VCaP (cell line): ENCODE measurements at regions not wholly inside any gene's neighbourhood (a gene's known extent, or its start where the extent isn't known, plus 50 kb on each side); places are given as distances from the start of the nearest gene placed in this dataset.

ENCODE experiments used
- H3K27ac ChIP-seq: fragments of 450-650 bp; 2 replicates; pipeline ENCODE4 v1.5.1; 2017
- CTCF ChIP-seq: fragments of 450-650 bp; conservative IDR thresholded peaks from 2 replicates; pipeline ENCODE4 v1.5.1; 2017; ENCODE audit warnings: mild to moderate bottlenecking, moderate library complexity

DNA sequence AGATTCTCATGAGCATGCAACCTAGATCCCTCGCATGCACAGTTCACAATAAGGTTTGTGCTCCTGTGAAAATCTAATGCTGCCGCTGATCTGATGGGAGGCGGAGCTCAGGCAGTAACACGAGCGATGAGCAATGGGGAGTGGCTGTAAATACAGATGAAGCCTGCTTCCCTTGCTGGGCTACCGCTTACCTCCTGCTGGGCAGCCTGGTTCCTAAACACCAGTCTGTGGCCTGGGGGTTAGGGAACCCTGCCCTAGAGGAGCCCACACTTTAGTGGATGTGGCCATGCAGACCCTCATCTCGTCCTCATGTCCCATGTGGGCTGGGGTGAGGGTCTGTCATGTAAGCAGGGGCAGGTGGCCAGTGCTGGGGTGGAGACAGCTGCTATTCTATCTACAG, 417.6 kb downstream of the GLRX3 start:
- TF ChIP-seq CTCF: no peak
- no peak overlapping the region for H3K27ac ChIP-seq

DNA sequence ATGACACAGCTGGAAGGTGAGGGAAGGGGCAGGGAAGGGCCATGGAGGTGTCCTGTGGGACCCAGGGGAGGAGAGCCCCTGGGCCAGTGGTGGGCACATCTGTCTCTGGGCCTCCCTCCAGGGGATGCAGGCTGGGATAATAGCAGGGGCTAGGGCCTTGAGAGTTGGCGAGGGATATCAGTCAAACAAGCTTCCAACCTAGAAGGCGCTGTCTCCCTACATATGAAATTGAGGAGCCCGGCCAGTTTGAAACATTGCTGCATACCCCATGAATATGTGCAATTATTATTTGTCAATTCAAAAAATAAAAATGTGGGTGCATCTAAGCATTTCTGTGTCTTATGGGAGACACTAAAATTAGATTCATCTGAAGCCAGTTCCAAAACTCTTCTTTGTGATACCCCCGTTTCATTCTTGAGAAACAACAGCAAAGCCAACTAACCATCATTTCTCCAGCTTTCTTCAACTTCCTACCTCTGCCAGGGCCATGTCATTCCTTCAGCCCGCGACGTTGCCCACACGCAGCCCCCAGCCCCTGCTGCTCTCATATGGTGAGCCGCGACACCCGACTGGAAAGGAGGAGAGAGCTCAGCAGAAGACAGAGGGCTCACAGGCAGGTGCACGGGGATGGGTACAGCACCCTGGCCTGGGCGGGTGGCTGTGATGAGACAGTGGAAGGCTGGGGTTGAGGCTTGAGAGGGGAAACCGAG, 418.7 kb downstream of the GLRX3 start:
- no peak overlapping the region for H3K27ac ChIP-seq
- TF ChIP-seq CTCF: no peak

DNA sequence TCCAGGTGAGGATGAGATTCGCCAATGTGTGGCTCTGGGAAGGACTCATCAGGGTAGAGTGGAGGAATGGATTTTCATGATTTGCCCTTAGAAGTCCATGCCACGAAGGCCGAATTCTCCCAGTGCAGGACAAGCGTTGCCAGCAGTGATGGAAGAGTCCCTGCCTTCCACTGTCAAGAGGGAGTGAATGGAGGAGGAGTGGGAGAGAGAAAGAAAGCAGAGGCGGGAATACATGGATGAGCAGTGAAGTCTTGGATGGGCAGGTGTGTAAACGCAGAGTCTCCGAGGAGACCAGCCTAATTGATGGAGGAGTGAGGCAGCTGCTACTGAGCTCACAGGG, 419.2 kb downstream of the GLRX3 start:
- no peak for TF ChIP-seq CTCF
- no peak overlapping the region for H3K27ac ChIP-seq

GRCh38 chr10:130557181-130557845, 421.1 kb downstream of the GLRX3 start:
- TF ChIP-seq CTCF: no peak
- H3K27ac ChIP-seq: no peak overlapping the region

DNA sequence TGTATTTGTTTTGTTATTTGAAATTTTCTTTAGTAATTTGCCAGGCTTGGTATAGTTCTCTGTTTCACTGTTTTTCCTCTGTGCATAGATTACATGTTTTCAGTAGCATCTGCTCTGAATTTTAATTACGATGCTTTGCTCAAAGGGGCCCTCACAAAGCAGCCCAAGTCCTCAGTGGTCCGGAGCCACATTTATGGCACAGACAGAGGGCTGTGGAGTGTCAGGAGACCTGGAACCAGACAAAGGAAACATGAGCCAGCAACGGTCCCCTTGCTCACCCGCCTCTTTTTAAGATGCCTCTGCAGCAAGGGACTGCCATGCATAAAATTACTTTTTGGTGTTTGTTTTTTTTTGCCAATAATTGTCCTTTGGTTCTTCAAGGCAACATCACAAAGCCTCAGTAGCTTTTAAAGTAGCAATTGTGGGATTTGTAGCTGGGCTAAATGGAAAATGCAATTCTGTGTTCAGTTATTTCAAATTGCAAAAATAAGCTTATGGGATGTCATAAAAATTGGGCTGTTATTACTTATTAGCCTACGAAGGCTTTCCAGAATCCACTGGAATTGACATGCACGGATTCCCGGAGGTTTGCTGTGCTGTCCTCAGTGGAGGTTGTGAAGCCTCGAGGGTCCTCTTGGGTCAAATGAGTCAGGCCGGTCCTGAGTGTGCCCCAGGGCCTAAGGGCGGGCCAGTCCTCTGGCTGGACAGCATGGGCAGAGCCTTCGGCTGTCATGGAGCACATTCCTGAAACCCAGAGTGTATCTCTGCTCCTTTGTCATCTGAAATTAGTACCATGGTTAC, 422.8 kb downstream of the GLRX3 start:
- no peak overlapping the region for H3K27ac ChIP-seq
- TF ChIP-seq CTCF: no peak

DNA sequence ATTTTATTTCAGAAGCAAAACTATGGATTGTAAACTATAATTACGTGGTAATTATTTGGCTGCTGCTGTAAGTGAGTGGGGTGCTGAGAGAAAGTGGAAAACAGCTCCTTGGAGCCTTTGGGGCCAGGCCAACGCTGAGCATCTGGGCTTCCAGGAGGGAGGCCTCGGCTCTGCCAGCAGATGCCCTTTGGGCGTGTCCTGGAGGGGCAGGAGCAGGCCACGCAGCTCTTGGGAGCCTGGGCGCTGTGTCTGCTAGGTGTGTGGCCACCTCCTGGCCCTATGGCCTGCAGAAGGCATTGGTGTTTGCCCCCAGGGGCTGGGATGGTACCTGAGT, 423.3 kb downstream of the GLRX3 start:
- no peak overlapping the region for H3K27ac ChIP-seq
- TF ChIP-seq CTCF: no peak

DNA sequence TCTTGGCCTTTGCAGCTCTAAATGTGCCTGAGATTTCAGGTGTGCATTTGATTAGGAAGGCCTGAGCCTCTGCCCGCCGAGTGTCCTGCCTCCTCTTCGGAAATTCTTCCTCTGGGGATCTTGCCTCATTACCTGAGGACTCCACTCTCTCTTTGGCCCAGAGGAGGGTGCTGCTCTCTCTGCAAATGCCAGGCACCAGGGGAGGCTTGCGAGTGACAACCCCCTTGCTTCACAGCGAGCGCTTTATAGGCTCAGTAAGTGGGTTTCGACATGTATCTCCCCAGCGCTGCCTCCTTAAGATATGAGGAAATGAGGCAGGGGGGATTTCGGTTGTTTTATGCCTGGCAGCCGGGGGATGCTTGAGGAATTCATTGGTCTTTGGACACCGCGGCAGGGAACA, 423.9 kb downstream of the GLRX3 start:
- no peak overlapping the region for H3K27ac ChIP-seq
- no peak for TF ChIP-seq CTCF
